ENCODE measurements at regions not wholly inside any gene's neighbourhood (a gene's known extent, or its start where the extent isn't known, plus 50 kb on each side); places are given as distances from the start of the nearest gene placed in this dataset.

DNA sequence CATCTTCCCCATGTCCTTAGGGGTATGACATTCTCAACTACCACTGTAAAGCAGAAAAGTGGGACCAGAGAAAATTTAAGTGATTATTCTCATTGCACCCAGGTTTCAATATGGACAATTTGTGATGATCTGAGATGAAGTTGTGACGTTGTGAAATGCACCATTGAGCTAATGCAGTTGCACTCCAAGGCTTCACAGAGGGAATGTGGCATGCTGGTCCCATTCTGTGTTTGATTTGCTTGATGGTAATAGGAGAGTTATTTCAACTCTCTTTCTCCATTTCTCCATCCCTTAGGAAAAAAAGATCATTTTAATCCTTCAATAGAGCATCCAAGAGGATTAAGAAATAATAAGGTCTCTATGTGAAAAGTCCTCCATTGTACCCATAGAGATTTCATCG lies 136.6 kb downstream of the SLC30A10 start:
- POLR2A ChIA-PET: no interaction called here
- no TSS peak for BruUV-seq (replicated peaks)

DNA sequence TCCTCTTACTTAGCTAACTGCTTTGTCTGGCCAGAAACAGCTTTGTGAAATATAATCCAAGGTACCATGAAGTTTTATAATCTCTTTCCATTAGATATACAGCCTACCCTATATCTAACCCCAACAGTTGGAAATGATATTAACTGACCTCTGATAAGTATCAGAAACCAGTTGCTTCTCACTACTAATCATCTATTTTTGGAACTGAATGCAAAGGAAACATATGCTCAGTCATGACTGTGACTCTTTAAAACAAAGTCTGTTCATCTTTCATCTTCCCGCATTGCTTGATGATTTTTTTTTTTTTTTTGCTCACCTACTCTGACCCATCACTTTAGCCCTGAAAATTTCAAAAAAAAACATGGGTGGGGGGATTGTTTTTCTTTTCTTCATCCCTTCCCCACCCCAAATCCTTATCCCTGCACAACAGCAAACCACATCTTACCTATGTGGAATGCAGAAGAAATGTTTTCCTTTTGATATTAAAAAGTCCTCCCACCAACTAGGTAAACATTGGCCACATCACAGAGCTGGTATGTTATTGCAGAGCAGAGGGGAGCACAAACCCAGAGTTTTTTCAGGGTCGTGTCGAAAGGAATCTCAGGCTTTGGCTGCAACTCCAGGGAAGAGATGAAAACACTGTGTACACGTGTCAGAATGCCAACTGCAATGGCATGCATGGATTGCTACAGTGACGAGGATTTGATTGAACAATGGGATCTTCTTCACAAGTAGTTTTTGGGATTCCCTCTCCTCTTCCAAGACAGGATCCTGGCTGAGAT lies 137.3 kb downstream of the SLC30A10 start:
- CTCF ChIA-PET: interaction anchor here (0.6 to 1.2 kb wide), 4 partner anchors 16 to 554 kb away, joined by 3 to 4 read pairs (median 3); no protein-coding TSS in a partner anchor
- no peaks in the 10 kb centered on the region for H3K4me1 Mint-ChIP-seq (ENCODE audit: insufficient read depth, unreplicated experiment)
- no peak overlapping the region for H3K4me3 Mint-ChIP-seq (ENCODE audit: unreplicated experiment)
- no TSS peak for BruUV-seq (replicated peaks)
- no peak overlapping the region for H3K27ac Mint-ChIP-seq (ENCODE audit: low read depth, unreplicated experiment)
- DNase-seq (ENCODE audit: unreplicated experiment): no peak
- intact Hi-C loops (cut with micrococcal nuclease): no loop called here
- H3K9me3 Mint-ChIP-seq (ENCODE audit: unreplicated experiment): no peaks in the 10 kb centered on the region
- POLR2A ChIA-PET: no interaction called here
- no peaks in the 10 kb centered on the region for H3K36me3 Mint-ChIP-seq (ENCODE audit: insufficient read depth, unreplicated experiment)
- peaks cover 63% of the 10 kb centered on the region for H3K27me3 Mint-ChIP-seq (ENCODE audit: insufficient read depth, unreplicated experiment)
- TF ChIP-seq CTCF (IDR thresholded peaks at IDR 0.05; ENCODE audit: unreplicated experiment): no peak

More for the DNA sequence above, 136.6 kb downstream of the SLC30A10 start:
- CTCF ChIA-PET: no interaction called here
- no peaks in the 10 kb centered on the region for H3K36me3 Mint-ChIP-seq (ENCODE audit: insufficient read depth, unreplicated experiment)
- no peaks in the 10 kb centered on the region for H3K9me3 Mint-ChIP-seq (ENCODE audit: unreplicated experiment)
- TF ChIP-seq CTCF (IDR thresholded peaks at IDR 0.05; ENCODE audit: unreplicated experiment): no peak
- no peak overlapping the region for H3K4me3 Mint-ChIP-seq (ENCODE audit: unreplicated experiment)
- no peaks in the 10 kb centered on the region for H3K4me1 Mint-ChIP-seq (ENCODE audit: insufficient read depth, unreplicated experiment)
- H3K27ac Mint-ChIP-seq (ENCODE audit: low read depth, unreplicated experiment): no peak overlapping the region
- H3K27me3 Mint-ChIP-seq (ENCODE audit: insufficient read depth, unreplicated experiment): peaks cover 63% of the 10 kb centered on the region
- intact Hi-C loops (cut with micrococcal nuclease): no loop called here
- DNase-seq (ENCODE audit: unreplicated experiment): no peak

GRCh38 chr1:219788700-219789099 lies 139.7 kb downstream of the SLC30A10 start:
- H3K27me3 Mint-ChIP-seq (ENCODE audit: insufficient read depth, unreplicated experiment): peaks cover 56% of the 10 kb centered on the region

GRCh38 chr1:219788091-219788490 lies 140.3 kb downstream of the SLC30A10 start:
- intact Hi-C loops (cut with micrococcal nuclease): no loop called here
- ChIA-PET POLR2A (no interaction called here), CTCF (no interaction called here)

More at GRCh38 chr1:219788700-219789099, 139.7 kb downstream of the SLC30A10 start:
- no peak for DNase-seq (ENCODE audit: unreplicated experiment)
- H3K27ac Mint-ChIP-seq (ENCODE audit: low read depth, unreplicated experiment): no peak overlapping the region
- intact Hi-C loops (cut with micrococcal nuclease): no loop called here
- CTCF ChIA-PET: no interaction called here
- H3K4me1 Mint-ChIP-seq (ENCODE audit: insufficient read depth, unreplicated experiment): no peaks in the 10 kb centered on the region
- TF ChIP-seq CTCF (IDR thresholded peaks at IDR 0.05; ENCODE audit: unreplicated experiment): no peak
- H3K36me3 Mint-ChIP-seq (ENCODE audit: insufficient read depth, unreplicated experiment): no peaks in the 10 kb centered on the region
- POLR2A ChIA-PET: no interaction called here
- no peaks in the 10 kb centered on the region for H3K9me3 Mint-ChIP-seq (ENCODE audit: unreplicated experiment)
- BruUV-seq (replicated peaks): no TSS peak
- no peak overlapping the region for H3K4me3 Mint-ChIP-seq (ENCODE audit: unreplicated experiment)

More at GRCh38 chr1:219788091-219788490, 140.3 kb downstream of the SLC30A10 start:
- no peaks in the 10 kb centered on the region for H3K36me3 Mint-ChIP-seq (ENCODE audit: insufficient read depth, unreplicated experiment)
- H3K4me1 Mint-ChIP-seq (ENCODE audit: insufficient read depth, unreplicated experiment): no peaks in the 10 kb centered on the region
- peaks cover 56% of the 10 kb centered on the region for H3K27me3 Mint-ChIP-seq (ENCODE audit: insufficient read depth, unreplicated experiment)
- BruUV-seq (replicated peaks): no TSS peak
- TF ChIP-seq CTCF (IDR thresholded peaks at IDR 0.05; ENCODE audit: unreplicated experiment): no peak
- DNase-seq (ENCODE audit: unreplicated experiment): no peak
- no peak overlapping the region for H3K27ac Mint-ChIP-seq (ENCODE audit: low read depth, unreplicated experiment)
- no peak overlapping the region for H3K4me3 Mint-ChIP-seq (ENCODE audit: unreplicated experiment)
- no peaks in the 10 kb centered on the region for H3K9me3 Mint-ChIP-seq (ENCODE audit: unreplicated experiment)

All from MCF 10A (cell line).